RCC 7860 (cell line): ENCODE measurements at regions not wholly inside any gene's neighbourhood (a gene's known extent, or its start where the extent isn't known, plus 50 kb on each side); places are given as distances from the start of the nearest gene placed in this dataset.

Experiments used
- DNase-seq: peaks from one replicate; pipeline ENCODE4 v3.0.0-alpha.2; 2015; ENCODE audit warnings: low spot score
- FAIRE-seq: peaks from 2 replicates; lab custom pipeline; 2012; peaks lifted over from hg19 to GRCh38; lab: Jason Lieb, UNC

GRCh38 chr1:14031461-14031860 is 331.5 kb downstream of the PRDM2 start:
- FAIRE-seq (no peak), DNase-seq (no peak)

- DNase-seq: no peak
- FAIRE-seq: no peak
Measured at GRCh38 chr1:14034506-14034905, 334.5 kb downstream of the PRDM2 start.

- DNase-seq (no peak), FAIRE-seq (no peak)
Measured at GRCh38 chr1:14037101-14037847, 337.3 kb downstream of the PRDM2 start.

GRCh38 chr1:14039582-14040430 is 339.8 kb downstream of the PRDM2 start:
- no peak for FAIRE-seq
- no peak for DNase-seq

GRCh38 chr1:14049965-14050364 is 350.0 kb downstream of the PRDM2 start:
- no peak for FAIRE-seq
- no peak for DNase-seq

GRCh38 chr1:14055442-14056223 is 355.6 kb downstream of the PRDM2 start:
- DNase-seq (peak; percentile 37), FAIRE-seq (no peak)

- DNase-seq (no peak), FAIRE-seq (no peak)
Measured at GRCh38 chr1:14057640-14058039, 357.7 kb downstream of the PRDM2 start.

GRCh38 chr1:14061204-14061603 is 361.2 kb downstream of the PRDM2 start:
- DNase-seq: no peak
- FAIRE-seq: no peak

GRCh38 chr1:14061722-14062121 is 361.7 kb downstream of the PRDM2 start:
- DNase-seq (no peak), FAIRE-seq (no peak)

- FAIRE-seq: no peak
- no peak for DNase-seq
Measured at GRCh38 chr1:14062669-14063068, 362.7 kb downstream of the PRDM2 start.

GRCh38 chr1:14064649-14065442 is 364.9 kb downstream of the PRDM2 start:
- DNase-seq (no peak), FAIRE-seq (no peak)

GRCh38 chr1:14065486-14065885 is 365.5 kb downstream of the PRDM2 start:
- FAIRE-seq: no peak
- no peak for DNase-seq

GRCh38 chr1:14067036-14067435 is 367.0 kb downstream of the PRDM2 start:
- no peak for DNase-seq
- no peak for FAIRE-seq

- DNase-seq: no peak
- no peak for FAIRE-seq
Measured at GRCh38 chr1:14067711-14068110, 367.7 kb downstream of the PRDM2 start.

GRCh38 chr1:14071581-14071980 is 371.6 kb downstream of the PRDM2 start:
- peak; percentile 26 for DNase-seq
- FAIRE-seq: no peak

GRCh38 chr1:14080653-14081052 is 380.7 kb downstream of the PRDM2 start:
- no peak for FAIRE-seq
- DNase-seq: no peak

GRCh38 chr1:14082331-14082730 is 382.3 kb downstream of the PRDM2 start:
- DNase-seq (no peak), FAIRE-seq (no peak)

GRCh38 chr1:14083277-14083676 is 383.3 kb downstream of the PRDM2 start:
- DNase-seq (no peak), FAIRE-seq (no peak)

- DNase-seq (no peak), FAIRE-seq (no peak)
Measured at GRCh38 chr1:14083706-14084105, 383.7 kb downstream of the PRDM2 start.

- DNase-seq: no peak
- no peak for FAIRE-seq
Measured at GRCh38 chr1:14090062-14090461, 390.1 kb downstream of the PRDM2 start.

- no peak for FAIRE-seq
- no peak for DNase-seq
Measured at GRCh38 chr1:14090531-14090930, 390.5 kb downstream of the PRDM2 start.
